ENCODE measurements at regions not wholly inside any gene's neighbourhood (a gene's known extent, or its start where the extent isn't known, plus 50 kb on each side); places are given as distances from the start of the nearest gene placed in this dataset.
"Not testable (repeated sequence)": the region's sequence is repeated elsewhere in the genome, so short reads cannot be mapped to it uniquely, and the experiment has no call there.

DNA sequence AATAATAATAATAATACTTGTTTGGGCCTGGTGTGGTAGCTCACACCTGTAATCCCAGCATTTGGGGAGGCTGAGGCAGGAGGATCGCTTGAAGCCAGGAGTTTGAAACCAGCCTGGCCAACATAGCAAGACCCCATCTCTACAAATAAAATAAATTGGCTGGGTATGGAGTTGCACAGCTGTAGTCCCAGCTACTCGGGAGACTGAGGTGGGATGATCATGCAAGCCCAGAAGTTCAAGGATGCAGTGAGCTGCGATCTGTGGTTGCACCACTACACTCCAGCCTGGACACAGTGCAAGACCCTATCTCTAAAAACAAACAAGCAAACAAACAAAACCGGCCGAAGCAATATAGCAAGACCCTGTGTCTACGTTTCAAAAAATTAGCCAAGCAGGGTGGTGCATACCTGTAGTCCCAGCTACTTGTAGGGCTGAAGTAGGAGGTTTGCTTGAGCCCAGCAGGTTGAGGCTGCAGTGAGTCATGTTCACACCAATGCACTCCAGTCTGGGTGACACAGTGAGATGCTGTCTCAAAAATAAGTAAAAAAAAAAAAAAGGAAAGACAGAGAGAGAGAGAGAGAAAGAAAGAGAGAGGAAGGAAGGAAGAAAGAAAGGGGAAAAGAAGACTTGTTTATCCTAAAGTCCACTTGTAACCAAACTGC is 85.6 kb upstream of the KDM7A start:
- Histone ChIP-seq H3K27me3 (ENCODE audit: insufficient read depth, low read length) (peaks cover 23% of the 10 kb centered on the region), H3K36me3 (ENCODE audit: insufficient read depth, low read length) (no peaks in the 10 kb centered on the region), H3K4me1 (ENCODE audit: control insufficient read depth, insufficient read depth, low read length, unreplicated experiment) (no peaks in the 10 kb centered on the region), H3K27ac (ENCODE audit: low read depth, low read length) (no peak overlapping the region), H3K4me3 (ENCODE audit: low read depth, low read length) (no peak overlapping the region), H3K79me2 (ENCODE audit: control insufficient read depth, insufficient read depth, low read length, unreplicated experiment) (no peaks in the 10 kb centered on the region), H2AFZ (ENCODE audit: low read length, unreplicated experiment) (no peak overlapping the region)

DNA sequence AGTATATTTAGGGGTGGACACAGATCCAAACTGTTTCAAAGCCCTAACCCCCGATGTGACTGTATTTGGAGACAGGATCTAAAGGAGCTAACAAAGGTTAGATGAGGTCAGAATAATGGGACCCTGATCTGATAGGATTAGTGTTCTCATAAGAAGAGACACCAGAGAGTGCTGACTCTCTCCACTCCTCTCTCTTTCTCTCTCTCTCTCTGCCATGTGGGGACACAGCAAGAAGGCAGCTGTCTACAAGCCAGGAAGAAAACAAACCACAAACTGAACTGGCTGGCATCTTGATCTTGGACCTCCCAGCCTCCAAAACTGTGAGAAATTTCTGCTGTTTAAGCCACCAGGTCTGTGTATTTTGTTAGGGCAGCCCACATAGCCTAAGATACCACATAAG is 84.7 kb upstream of the KDM7A start:
- Histone ChIP-seq H3K79me2 (ENCODE audit: control insufficient read depth, insufficient read depth, low read length, unreplicated experiment) (no peaks in the 10 kb centered on the region), H3K36me3 (ENCODE audit: insufficient read depth, low read length) (no peaks in the 10 kb centered on the region), H3K4me3 (ENCODE audit: low read depth, low read length) (no peak overlapping the region), H3K27ac (ENCODE audit: low read depth, low read length) (no peak overlapping the region), H3K4me1 (ENCODE audit: control insufficient read depth, insufficient read depth, low read length, unreplicated experiment) (no peaks in the 10 kb centered on the region), H3K27me3 (ENCODE audit: insufficient read depth, low read length) (peaks cover 23% of the 10 kb centered on the region), H2AFZ (ENCODE audit: low read length, unreplicated experiment) (no peak overlapping the region)

DNA sequence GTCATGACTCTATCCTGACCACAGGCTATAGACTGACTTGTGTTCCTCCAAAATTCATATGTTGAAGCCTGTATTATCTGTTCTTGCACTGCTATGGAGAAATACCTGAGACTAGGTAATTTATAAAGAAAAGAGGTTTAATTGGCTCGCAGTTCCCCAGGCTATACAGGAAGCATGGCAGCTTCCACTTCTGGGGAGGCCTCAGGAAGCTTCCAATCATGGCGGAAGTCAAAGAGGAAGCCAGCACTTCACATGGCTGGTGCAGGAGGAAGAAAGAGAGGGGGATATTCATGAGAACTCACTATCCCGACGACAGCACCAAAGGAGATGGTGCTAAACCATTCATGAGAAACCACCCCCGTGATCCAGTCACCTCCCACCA is 84.3 kb upstream of the KDM7A start:
- Histone ChIP-seq H3K4me3 (ENCODE audit: low read depth, low read length) (no peak overlapping the region), H3K79me2 (ENCODE audit: control insufficient read depth, insufficient read depth, low read length, unreplicated experiment) (no peaks in the 10 kb centered on the region), H3K27ac (ENCODE audit: low read depth, low read length) (no peak overlapping the region), H3K4me1 (ENCODE audit: control insufficient read depth, insufficient read depth, low read length, unreplicated experiment) (no peaks in the 10 kb centered on the region), H3K36me3 (ENCODE audit: insufficient read depth, low read length) (no peaks in the 10 kb centered on the region), H3K27me3 (ENCODE audit: insufficient read depth, low read length) (peaks cover 23% of the 10 kb centered on the region), H2AFZ (ENCODE audit: low read length, unreplicated experiment) (no peak overlapping the region)

GRCh38 chr7:140260352-140261104 is 83.7 kb upstream of the KDM7A start:
- no peak overlapping the region for H3K4me3 ChIP-seq (ENCODE audit: low read depth, low read length)
- H2AFZ ChIP-seq (ENCODE audit: low read length, unreplicated experiment), result no peak overlapping the region

GRCh38 chr7:140257278-140257677 is 80.5 kb upstream of the KDM7A start:
- H3K27me3 ChIP-seq (ENCODE audit: insufficient read depth, low read length); H3K27ac ChIP-seq (ENCODE audit: low read depth, low read length); H3K36me3 ChIP-seq (ENCODE audit: insufficient read depth, low read length); H3K79me2 ChIP-seq (ENCODE audit: control insufficient read depth, insufficient read depth, low read length, unreplicated experiment); H2AFZ ChIP-seq (ENCODE audit: low read length, unreplicated experiment); H3K4me1 ChIP-seq (ENCODE audit: control insufficient read depth, insufficient read depth, low read length, unreplicated experiment); H3K4me3 ChIP-seq (ENCODE audit: low read depth, low read length): not testable (repeated sequence)

More at GRCh38 chr7:140260352-140261104, 83.7 kb upstream of the KDM7A start:
- H3K79me2 ChIP-seq (ENCODE audit: control insufficient read depth, insufficient read depth, low read length, unreplicated experiment), result no peaks in the 10 kb centered on the region
- no peaks in the 10 kb centered on the region for H3K36me3 ChIP-seq (ENCODE audit: insufficient read depth, low read length)
- no peak overlapping the region for H3K27ac ChIP-seq (ENCODE audit: low read depth, low read length)
- H3K4me1 ChIP-seq (ENCODE audit: control insufficient read depth, insufficient read depth, low read length, unreplicated experiment), result no peaks in the 10 kb centered on the region
- H3K27me3 ChIP-seq (ENCODE audit: insufficient read depth, low read length), result peaks cover 23% of the 10 kb centered on the region

- not testable (repeated sequence) for H3K4me3 ChIP-seq (ENCODE audit: low read depth, low read length); H3K79me2 ChIP-seq (ENCODE audit: control insufficient read depth, insufficient read depth, low read length, unreplicated experiment); H2AFZ ChIP-seq (ENCODE audit: low read length, unreplicated experiment); H3K27me3 ChIP-seq (ENCODE audit: insufficient read depth, low read length); H3K27ac ChIP-seq (ENCODE audit: low read depth, low read length); H3K4me1 ChIP-seq (ENCODE audit: control insufficient read depth, insufficient read depth, low read length, unreplicated experiment); H3K36me3 ChIP-seq (ENCODE audit: insufficient read depth, low read length)
Measured at GRCh38 chr7:140254976-140255375, 78.2 kb upstream of the KDM7A start.

DNA sequence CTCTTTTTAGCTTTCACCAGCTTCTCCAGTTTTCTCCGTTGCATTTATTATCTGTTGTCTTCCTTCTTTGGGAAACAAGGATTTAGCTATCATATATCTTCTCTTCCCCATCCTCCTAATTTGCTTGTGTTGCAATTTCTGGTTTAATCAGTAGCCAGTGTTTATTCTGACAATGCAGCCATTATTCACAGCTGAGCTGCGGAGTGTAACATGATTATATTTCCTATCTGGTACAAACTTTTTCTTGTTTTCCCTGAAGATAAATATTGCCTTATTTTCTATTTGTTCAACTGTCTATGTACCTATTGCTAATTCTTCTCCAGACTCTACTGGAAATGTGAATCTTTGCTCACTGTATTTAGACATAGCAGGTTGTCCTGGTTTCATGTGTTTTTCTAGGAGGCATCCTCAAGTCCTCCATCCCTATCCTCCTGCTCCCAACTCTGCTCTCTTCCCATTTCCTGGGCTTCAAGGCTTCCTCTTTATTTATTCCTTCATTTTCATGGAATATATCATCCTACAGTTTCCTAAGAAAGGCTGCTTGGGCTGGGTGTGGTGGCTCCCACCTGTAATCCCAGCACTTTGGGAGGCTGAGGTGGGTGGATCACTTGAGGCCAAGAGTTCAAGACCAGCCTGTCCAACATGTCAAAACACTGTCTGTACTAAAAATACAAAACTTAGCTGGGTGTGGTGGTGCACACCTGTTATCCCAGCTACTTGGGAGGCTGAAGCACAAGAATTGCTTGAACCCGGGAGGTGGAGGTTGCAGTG is 72.4 kb upstream of the KDM7A start:
- H3K36me3 ChIP-seq (ENCODE audit: insufficient read depth, low read length), result no peaks in the 10 kb centered on the region
- H3K4me3 ChIP-seq (ENCODE audit: low read depth, low read length), result no peak overlapping the region
- peaks cover 8% of the 10 kb centered on the region for H3K4me1 ChIP-seq (ENCODE audit: control insufficient read depth, insufficient read depth, low read length, unreplicated experiment)
- no peak overlapping the region for H3K27ac ChIP-seq (ENCODE audit: low read depth, low read length)
- H3K27me3 ChIP-seq (ENCODE audit: insufficient read depth, low read length), result no peaks in the 10 kb centered on the region
- H3K79me2 ChIP-seq (ENCODE audit: control insufficient read depth, insufficient read depth, low read length, unreplicated experiment), result no peaks in the 10 kb centered on the region
- H2AFZ ChIP-seq (ENCODE audit: low read length, unreplicated experiment), result no peak overlapping the region

- Histone ChIP-seq H2AFZ (ENCODE audit: low read length, unreplicated experiment) (no peak overlapping the region), H3K27me3 (ENCODE audit: insufficient read depth, low read length) (no peaks in the 10 kb centered on the region), H3K36me3 (ENCODE audit: insufficient read depth, low read length) (no peaks in the 10 kb centered on the region), H3K79me2 (ENCODE audit: control insufficient read depth, insufficient read depth, low read length, unreplicated experiment) (no peaks in the 10 kb centered on the region), H3K4me1 (ENCODE audit: control insufficient read depth, insufficient read depth, low read length, unreplicated experiment) (no peaks in the 10 kb centered on the region), H3K27ac (ENCODE audit: low read depth, low read length) (no peak overlapping the region), H3K4me3 (ENCODE audit: low read depth, low read length) (no peak overlapping the region)
Measured at GRCh38 chr7:140247559-140247958, 70.8 kb upstream of the KDM7A start.

DNA sequence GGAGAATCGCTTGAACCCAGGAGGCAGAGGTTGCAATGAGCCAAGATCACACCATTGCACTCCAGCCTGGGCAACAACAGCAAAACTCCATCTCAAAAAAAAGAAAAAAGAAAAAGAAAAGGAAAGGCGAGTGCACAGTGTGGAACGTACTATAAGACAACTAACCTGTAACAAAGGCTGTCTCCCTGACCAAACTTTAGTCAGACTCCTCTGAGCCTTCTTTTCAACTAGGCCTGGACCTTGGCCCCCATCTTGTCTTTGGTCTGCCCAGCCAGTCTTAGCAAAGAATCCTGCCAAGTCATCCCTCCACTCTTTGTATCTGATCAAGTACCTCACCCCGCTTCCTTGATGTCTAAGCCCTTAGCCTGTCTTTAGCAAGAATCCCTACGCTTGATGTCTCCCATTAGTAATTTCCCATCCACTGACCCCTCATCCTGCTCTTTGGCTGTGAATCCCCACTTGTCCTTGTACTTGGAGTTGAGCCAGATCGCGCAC is 68.9 kb upstream of the KDM7A start:
- no peaks in the 10 kb centered on the region for H3K36me3 ChIP-seq (ENCODE audit: insufficient read depth, low read length)
- no peak overlapping the region for H2AFZ ChIP-seq (ENCODE audit: low read length, unreplicated experiment)
- no peaks in the 10 kb centered on the region for H3K27me3 ChIP-seq (ENCODE audit: insufficient read depth, low read length)
- H3K27ac ChIP-seq (ENCODE audit: low read depth, low read length), result no peak overlapping the region
- no peak overlapping the region for H3K4me3 ChIP-seq (ENCODE audit: low read depth, low read length)
- no peaks in the 10 kb centered on the region for H3K79me2 ChIP-seq (ENCODE audit: control insufficient read depth, insufficient read depth, low read length, unreplicated experiment)
- no peaks in the 10 kb centered on the region for H3K4me1 ChIP-seq (ENCODE audit: control insufficient read depth, insufficient read depth, low read length, unreplicated experiment)

DNA sequence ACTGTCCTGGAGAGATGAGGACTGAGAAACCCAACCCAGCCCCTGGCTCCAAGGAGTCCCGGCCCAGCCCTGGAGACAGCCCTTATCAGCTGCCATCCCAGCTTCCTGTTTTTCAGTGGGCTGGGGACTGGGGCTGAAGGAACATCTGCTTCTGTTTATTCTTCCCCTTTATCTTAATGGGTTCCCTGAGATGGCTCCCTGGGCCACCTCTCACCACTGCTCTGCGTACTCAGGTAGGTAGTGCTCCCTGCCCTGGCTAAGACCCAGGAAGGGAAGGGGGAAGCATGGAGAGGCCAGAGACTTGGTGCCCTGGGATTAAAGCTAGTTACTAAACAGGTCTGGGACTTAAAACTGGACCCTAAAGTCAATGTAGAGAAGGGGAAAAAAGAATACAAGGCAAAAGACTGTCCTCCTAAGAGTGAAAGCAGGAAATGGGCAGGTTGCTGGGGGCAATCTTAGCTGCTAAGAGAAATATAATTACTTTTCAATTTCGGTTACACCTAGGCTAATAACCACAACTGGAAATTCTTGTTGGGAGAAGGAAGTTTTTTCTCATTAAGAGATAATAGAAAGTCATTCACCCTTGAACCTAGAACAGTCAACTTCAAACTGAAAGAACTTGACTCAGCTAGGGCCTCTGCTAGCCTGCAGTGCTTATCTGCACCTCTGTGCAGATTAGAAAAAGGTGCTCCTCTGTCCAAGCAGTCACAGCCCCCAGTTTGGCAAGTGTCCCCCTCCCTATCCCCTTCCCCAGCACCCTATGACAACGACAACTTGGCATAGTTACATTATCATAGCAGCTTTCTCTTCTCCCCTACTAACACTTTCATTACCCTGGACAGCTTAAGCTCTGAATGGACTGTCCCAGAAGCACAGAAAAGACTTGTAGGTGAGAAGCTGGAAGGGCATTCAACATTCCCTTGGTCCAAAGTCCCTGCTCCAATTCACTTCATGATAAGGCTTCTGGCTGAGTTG is 65.6 kb upstream of the KDM7A start:
- no peak overlapping the region for H3K4me3 ChIP-seq (ENCODE audit: low read depth, low read length)
- no peak overlapping the region for H3K27ac ChIP-seq (ENCODE audit: low read depth, low read length)
- H2AFZ ChIP-seq (ENCODE audit: low read length, unreplicated experiment), result no peak overlapping the region
- H3K4me1 ChIP-seq (ENCODE audit: control insufficient read depth, insufficient read depth, low read length, unreplicated experiment), result no peaks in the 10 kb centered on the region
- H3K27me3 ChIP-seq (ENCODE audit: insufficient read depth, low read length), result no peaks in the 10 kb centered on the region
- H3K79me2 ChIP-seq (ENCODE audit: control insufficient read depth, insufficient read depth, low read length, unreplicated experiment), result no peaks in the 10 kb centered on the region
- H3K36me3 ChIP-seq (ENCODE audit: insufficient read depth, low read length), result no peaks in the 10 kb centered on the region
